OCI-LY7 (cell line): ENCODE measurements at regions not wholly inside any gene's neighbourhood (a gene's known extent, or its start where the extent isn't known, plus 50 kb on each side); places are given as distances from the start of the nearest gene placed in this dataset.

Experiments
- EZH2phosphoT487 ChIP-seq: fragments of 200-600 bp; sonication (generic); IDR thresholded peaks from 2 replicates; pipeline ENCODE4 v1.6.1; 2018; ENCODE audit warnings: low read depth, borderline replicate concordance, mild to moderate bottlenecking, mixed run types, antibody characterized with exemption, low read length, moderate library complexity, mixed read lengths
- TF ChIP-seq, protein P1 (sequence below): fragments of 200-600 bp; sonication (generic); conservative IDR thresholded peaks from 2 replicates; pipeline ENCODE4 v1.5.1; 2014; ENCODE audit warnings: mild to moderate bottlenecking, antibody characterized with exemption, low read length, moderate library complexity, mixed read lengths

DNA sequence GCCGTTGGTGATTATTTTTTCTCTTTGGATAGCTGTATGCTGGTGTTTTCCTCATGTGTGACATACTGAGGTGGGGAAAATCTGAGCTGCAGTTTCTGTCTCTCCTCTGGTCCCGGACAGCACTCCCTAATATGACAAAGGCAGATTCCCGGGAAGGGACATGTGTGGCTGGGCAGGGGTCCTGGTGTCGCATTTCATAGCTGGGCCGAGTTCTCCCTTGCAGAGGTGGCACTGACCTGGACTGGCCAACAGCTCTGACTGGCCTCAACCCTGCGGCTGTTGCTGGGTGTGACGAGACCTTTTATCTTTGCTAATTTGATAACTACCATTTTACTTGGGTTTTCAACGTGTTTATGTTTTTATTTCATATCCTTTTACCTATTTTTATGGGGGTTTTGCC is 248.6 kb upstream of the TCERG1L start:
- no peak for TF ChIP-seq EZH2phosphoT487
- TF ChIP-seq, protein P1, sequence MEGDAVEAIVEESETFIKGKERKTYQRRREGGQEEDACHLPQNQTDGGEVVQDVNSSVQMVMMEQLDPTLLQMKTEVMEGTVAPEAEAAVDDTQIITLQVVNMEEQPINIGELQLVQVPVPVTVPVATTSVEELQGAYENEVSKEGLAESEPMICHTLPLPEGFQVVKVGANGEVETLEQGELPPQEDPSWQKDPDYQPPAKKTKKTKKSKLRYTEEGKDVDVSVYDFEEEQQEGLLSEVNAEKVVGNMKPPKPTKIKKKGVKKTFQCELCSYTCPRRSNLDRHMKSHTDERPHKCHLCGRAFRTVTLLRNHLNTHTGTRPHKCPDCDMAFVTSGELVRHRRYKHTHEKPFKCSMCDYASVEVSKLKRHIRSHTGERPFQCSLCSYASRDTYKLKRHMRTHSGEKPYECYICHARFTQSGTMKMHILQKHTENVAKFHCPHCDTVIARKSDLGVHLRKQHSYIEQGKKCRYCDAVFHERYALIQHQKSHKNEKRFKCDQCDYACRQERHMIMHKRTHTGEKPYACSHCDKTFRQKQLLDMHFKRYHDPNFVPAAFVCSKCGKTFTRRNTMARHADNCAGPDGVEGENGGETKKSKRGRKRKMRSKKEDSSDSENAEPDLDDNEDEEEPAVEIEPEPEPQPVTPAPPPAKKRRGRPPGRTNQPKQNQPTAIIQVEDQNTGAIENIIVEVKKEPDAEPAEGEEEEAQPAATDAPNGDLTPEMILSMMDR = no peak
